HEK293 (cell line): ENCODE measurements at regions not wholly inside any gene's neighbourhood (a gene's known extent, or its start where the extent isn't known, plus 50 kb on each side); places are given as distances from the start of the nearest gene placed in this dataset.

Source experiments
- CTCF ChIA-PET: fragments of 350-600 bp; formaldehyde crosslinking; extraction: SDS; loops from one replicate; lab custom pipeline; 2021; ENCODE audit warnings: antibody characterized with exemption; lab: Yijun Ruan, JAX
- POLR2A ChIA-PET: fragments of 300-600 bp; formaldehyde crosslinking; extraction: SDS; loops from one replicate; lab custom pipeline; 2020; ENCODE audit warnings: antibody characterized with exemption, inconsistent platforms; lab: Yijun Ruan, JAX
- H3K27ac ChIP-seq: fragments of 200-500 bp; sonication (Bioruptor generic); 2 replicates; pipeline ENCODE4 v1.5.1; 2014; ENCODE audit warnings: low read depth, low read length, control low read depth, inconsistent platforms; ENCODE audit errors: extremely low read depth
- H3K36me3 ChIP-seq, 2 experiments: fragments of 200-500 bp in 1 of 2; sonication (Bioruptor generic) in 1 of 2; 1 replicate in 1 of 2; 2 replicates in 1 of 2; pipeline ENCODE4 v1.5.1; 2014 to 2017; ENCODE audit warnings: inconsistent platforms in 2 of 2, low read length in 2 of 2; ENCODE audit not compliant: control insufficient read depth in 2 of 2, insufficient read depth in 1 of 2
- H3K4me1 ChIP-seq: fragments of 200-500 bp; sonication (Bioruptor generic); 2 replicates; pipeline ENCODE4 v1.5.1; 2014; ENCODE audit warnings: mild to moderate bottlenecking, low read length, inconsistent platforms; ENCODE audit not compliant: control insufficient read depth, insufficient read depth
- H3K4me3 ChIP-seq: 2 replicates; pipeline ENCODE4 v1.5.1; 2011; ENCODE audit warnings: low read depth, mild to moderate bottlenecking, control low read depth, low read length, moderate library complexity
- H3K9me3 ChIP-seq: fragments of 200-500 bp; sonication (Bioruptor generic); 2 replicates; pipeline ENCODE4 v1.5.1; 2014; ENCODE audit warnings: low read depth, low read length, inconsistent platforms; ENCODE audit not compliant: control insufficient read depth, insufficient read depth
- INSM2 ChIP-seq: fragments of 450-650 bp; formaldehyde crosslinking; IDR thresholded peaks from 2 replicates; pipeline ENCODE4 v1.5.1; 2016; ENCODE audit warnings: missing biosample characterization, missing genetic modification characterization
- KLF1 ChIP-seq: fragments of 450-650 bp; formaldehyde crosslinking; IDR thresholded peaks from 2 replicates; pipeline ENCODE4 v1.5.1; 2016; ENCODE audit warnings: missing biosample characterization, missing genetic modification characterization
- KLF8 ChIP-seq: fragments of 450-650 bp; formaldehyde crosslinking; IDR thresholded peaks from 2 replicates; pipeline ENCODE4 v1.5.1; 2016; ENCODE audit warnings: missing biosample characterization, missing genetic modification characterization
- MZF1 ChIP-seq: fragments of 450-650 bp; formaldehyde crosslinking; IDR thresholded peaks from 2 replicates; pipeline ENCODE4 v1.5.1; 2017; ENCODE audit warnings: missing biosample characterization, missing genetic modification characterization, borderline replicate concordance
- OVOL3 ChIP-seq: fragments of 450-650 bp; formaldehyde crosslinking; IDR thresholded peaks from 2 replicates; pipeline ENCODE4 v1.5.1; 2016; ENCODE audit warnings: missing biosample characterization, missing genetic modification characterization
- PATZ1 ChIP-seq: fragments of 450-650 bp; formaldehyde crosslinking; IDR thresholded peaks from 2 replicates; pipeline ENCODE4 v1.5.1; 2016; ENCODE audit warnings: missing biosample characterization, missing genetic modification characterization
- PRDM4 ChIP-seq: fragments of 450-650 bp; formaldehyde crosslinking; IDR thresholded peaks from 2 replicates; pipeline ENCODE4 v1.5.1; 2017; ENCODE audit warnings: missing biosample characterization, missing genetic modification characterization
- SCRT1 ChIP-seq: fragments of 450-650 bp; formaldehyde crosslinking; IDR thresholded peaks from 2 replicates; pipeline ENCODE4 v1.5.1; 2016; ENCODE audit warnings: missing biosample characterization, missing genetic modification characterization, borderline replicate concordance
- ZBTB17 ChIP-seq: fragments of 450-650 bp; formaldehyde crosslinking; IDR thresholded peaks from 2 replicates; pipeline ENCODE4 v1.5.1; 2016; ENCODE audit warnings: missing biosample characterization, missing genetic modification characterization
- ZBTB44 ChIP-seq: fragments of 450-650 bp; IDR thresholded peaks from 2 replicates; pipeline ENCODE4 v1.5.1; 2018; ENCODE audit warnings: missing biosample characterization, mild to moderate bottlenecking, missing genetic modification characterization
- ZFP3 ChIP-seq: fragments of 450-650 bp; formaldehyde crosslinking; IDR thresholded peaks from 2 replicates; pipeline ENCODE4 v1.5.1; 2016; ENCODE audit warnings: low read depth, missing biosample characterization, missing genetic modification characterization
- ZFP69B ChIP-seq: fragments of 450-650 bp; formaldehyde crosslinking; IDR thresholded peaks from 2 replicates; pipeline ENCODE4 v1.5.1; 2016; ENCODE audit warnings: missing biosample characterization, missing genetic modification characterization
- ZIC2 ChIP-seq: fragments of 450-650 bp; formaldehyde crosslinking; IDR thresholded peaks from 2 replicates; pipeline ENCODE4 v1.5.1; 2016; ENCODE audit warnings: missing biosample characterization, missing genetic modification characterization
- ZNF146 ChIP-seq: fragments of 450-650 bp; formaldehyde crosslinking; IDR thresholded peaks from 2 replicates; pipeline ENCODE4 v1.5.1; 2016; ENCODE audit warnings: missing biosample characterization, missing genetic modification characterization
- ZNF155 ChIP-seq: fragments of 450-650 bp; formaldehyde crosslinking; IDR thresholded peaks from 2 replicates; pipeline ENCODE4 v1.5.1; 2016; ENCODE audit warnings: missing biosample characterization, missing genetic modification characterization
- ZNF19 ChIP-seq: fragments of 450-650 bp; formaldehyde crosslinking; IDR thresholded peaks from 2 replicates; pipeline ENCODE4; 2016; ENCODE audit warnings: missing biosample characterization, missing genetic modification characterization, low read depth
- ZNF266 ChIP-seq: fragments of 450-650 bp; formaldehyde crosslinking; IDR thresholded peaks from 2 replicates; pipeline ENCODE4 v1.5.1; 2016; ENCODE audit warnings: missing biosample characterization, missing genetic modification characterization, low read depth
- ZNF510 ChIP-seq: fragments of 450-650 bp; formaldehyde crosslinking; IDR thresholded peaks from 2 replicates; pipeline ENCODE4 v1.5.1; 2018; ENCODE audit warnings: mild to moderate bottlenecking, missing genetic modification characterization, missing biosample characterization; ENCODE audit not compliant: insufficient replicate concordance
- ZNF626 ChIP-seq: fragments of 450-650 bp; sonication (Bioruptor Pico); formaldehyde crosslinking; IDR thresholded peaks from 2 replicates; pipeline ENCODE4 v1.5.1; 2018; ENCODE audit warnings: missing biosample characterization, missing genetic modification characterization, inconsistent platforms
- ZNF639 ChIP-seq: fragments of 450-650 bp; formaldehyde crosslinking; IDR thresholded peaks from 2 replicates; pipeline ENCODE4 v1.5.1; 2016; ENCODE audit warnings: missing biosample characterization, missing genetic modification characterization
- ZNF658 ChIP-seq: fragments of 450-650 bp; formaldehyde crosslinking; IDR thresholded peaks from 2 replicates; pipeline ENCODE4; 2016; ENCODE audit warnings: missing biosample characterization, missing genetic modification characterization
- ZNF664 ChIP-seq: fragments of 450-650 bp; formaldehyde crosslinking; IDR thresholded peaks from 2 replicates; pipeline ENCODE4 v1.5.1; 2016; ENCODE audit warnings: missing biosample characterization, missing genetic modification characterization
- ZNF692 ChIP-seq: fragments of 450-650 bp; formaldehyde crosslinking; IDR thresholded peaks from 2 replicates; pipeline ENCODE4 v1.5.1; 2016; ENCODE audit warnings: missing biosample characterization, missing genetic modification characterization
- ZNF792 ChIP-seq: fragments of 450-650 bp; formaldehyde crosslinking; IDR thresholded peaks from 2 replicates; pipeline ENCODE4 v1.5.1; 2016; ENCODE audit warnings: missing biosample characterization, missing genetic modification characterization
- ZNF843 ChIP-seq: fragments of 450-650 bp; formaldehyde crosslinking; IDR thresholded peaks from 2 replicates; pipeline ENCODE4 v1.5.1; 2016; ENCODE audit warnings: missing biosample characterization, missing genetic modification characterization
- ZSCAN30 ChIP-seq: fragments of 450-650 bp; IDR thresholded peaks from 2 replicates; pipeline ENCODE4 v1.5.1; 2018; ENCODE audit warnings: missing biosample characterization, mild to moderate bottlenecking, missing genetic modification characterization, moderate library complexity

- Histone ChIP-seq H3K36me3 (no peaks in the 10 kb centered on the region), H3K4me3 (no peak overlapping the region), H3K27ac (no peak overlapping the region), H3K4me1 (peaks cover 3% of the 10 kb centered on the region; the same call in 1 of the 2 replicates), H3K9me3 (no peaks in the 10 kb centered on the region)
- ChIA-PET POLR2A (no interaction called here), CTCF (interaction anchor here (1.2 kb wide), 2 partner anchors 8 to 10 kb away, joined by 3 to 5 read pairs; no protein-coding TSS in a partner anchor)
- TF ChIP-seq KLF1 (no peak), ZNF639 (tag by site-specific recombination) (no peak), OVOL3 (no peak), ZNF626 (tag by site-specific recombination) (no peak), ZNF792 (tag by site-specific recombination) (no peak), ZFP3 (tag by site-specific recombination) (no peak), ZNF664 (tag by site-specific recombination) (no peak), ZNF266 (tag by site-specific recombination) (no peak), ZNF146 (no peak), ZNF658 (tag by site-specific recombination) (no peak), ZFP69B (tag by site-specific recombination) (peak; percentile 87), PRDM4 (tag by site-specific recombination) (no peak), ZSCAN30 (tag by site-specific recombination) (peak; percentile 91; the same call in 1 of the 2 replicates), ZIC2 (tag by site-specific recombination) (peak; percentile 18; the same call in 1 of the 2 replicates), ZNF843 (no peak), ZNF510 (tag by site-specific recombination) (no peak), ZNF155 (tag by site-specific recombination) (no peak), MZF1 (tag by site-specific recombination) (no peak), ZBTB17 (tag by site-specific recombination) (peak; percentile 80), KLF8 (no peak), INSM2 (no peak), SCRT1 (tag by site-specific recombination) (no peak), PATZ1 (tag by site-specific recombination) (no peak), ZNF19 (tag by site-specific recombination) (no peak), ZBTB44 (tag by site-specific recombination) (no peak), ZNF692 (tag by site-specific recombination) (peak; percentile 92)
These were observed 61.5 kb downstream of the ZIC5 start for GRCh38 chr13:99909836-99910619.
